Endothelial cell (in vitro differentiated cells): ENCODE measurements at regions not wholly inside any gene's neighbourhood (a gene's known extent, or its start where the extent isn't known, plus 50 kb on each side); places are given as distances from the start of the nearest gene placed in this dataset.

Experiments
- DNase-seq: peaks from one replicate; pipeline ENCODE4 v3.0.0; 2021; ENCODE audit warnings: low spot score
- H3K27ac Mint-ChIP-seq: one replicate; pipeline ENCODE4 v1.8.0; 2021; ENCODE audit warnings: mixed read lengths, inconsistent platforms; ENCODE audit not compliant: unreplicated experiment
- H3K27me3 Mint-ChIP-seq: one replicate; pipeline ENCODE4 v1.8.0; 2021; ENCODE audit warnings: mild to moderate bottlenecking, moderate library complexity, mixed read lengths, inconsistent platforms; ENCODE audit not compliant: unreplicated experiment
- H3K36me3 Mint-ChIP-seq: one replicate; pipeline ENCODE4 v1.8.0; 2021; ENCODE audit warnings: mild to moderate bottlenecking, low read depth, mixed read lengths, inconsistent platforms; ENCODE audit not compliant: unreplicated experiment
- H3K4me1 Mint-ChIP-seq: one replicate; pipeline ENCODE4 v1.8.0; 2021; ENCODE audit warnings: mild to moderate bottlenecking, mixed read lengths, inconsistent platforms; ENCODE audit not compliant: unreplicated experiment
- H3K4me3 Mint-ChIP-seq: one replicate; pipeline ENCODE4 v1.8.0; 2021; ENCODE audit warnings: mild to moderate bottlenecking, mixed read lengths, inconsistent platforms; ENCODE audit not compliant: unreplicated experiment
- H3K9me3 Mint-ChIP-seq: one replicate; pipeline ENCODE4 v1.8.0; 2021; ENCODE audit warnings: mixed read lengths, inconsistent platforms; ENCODE audit not compliant: unreplicated experiment
- CTCF ChIP-seq: fragments of 200-600 bp; sonication (generic); IDR thresholded peaks from one replicate; pipeline ENCODE4 v1.5.0; 2021; ENCODE audit warnings: antibody characterized with exemption; ENCODE audit not compliant: unreplicated experiment

GRCh38 chr12:58978717-58979116 is 58.4 kb upstream of the LRIG3 start:
- TF ChIP-seq CTCF = no peak
- no peaks in the 10 kb centered on the region for H3K9me3 Mint-ChIP-seq
- H3K36me3 Mint-ChIP-seq = no peaks in the 10 kb centered on the region
- no peak overlapping the region for H3K27ac Mint-ChIP-seq
- DNase-seq = no peak
- no peak overlapping the region for H3K4me3 Mint-ChIP-seq
- H3K4me1 Mint-ChIP-seq = no peaks in the 10 kb centered on the region
- H3K27me3 Mint-ChIP-seq = no peaks in the 10 kb centered on the region

- Mint-ChIP-seq H3K9me3 (no peaks in the 10 kb centered on the region), H3K27me3 (no peaks in the 10 kb centered on the region), H3K27ac (no peak overlapping the region), H3K4me1 (no peaks in the 10 kb centered on the region), H3K36me3 (no peaks in the 10 kb centered on the region), H3K4me3 (no peak overlapping the region)
- DNase-seq = no peak
- no peak for TF ChIP-seq CTCF
Measured at GRCh38 chr12:58977476-58977875, 57.2 kb upstream of the LRIG3 start.

- no peak overlapping the region for H3K4me3 Mint-ChIP-seq
- H3K4me1 Mint-ChIP-seq = no peaks in the 10 kb centered on the region
- no peak overlapping the region for H3K27ac Mint-ChIP-seq
Measured at GRCh38 chr12:58976146-58976545, 55.8 kb upstream of the LRIG3 start.

More at GRCh38 chr12:58976146-58976545, 55.8 kb upstream of the LRIG3 start:
- Mint-ChIP-seq H3K9me3 (no peaks in the 10 kb centered on the region), H3K27me3 (no peaks in the 10 kb centered on the region), H3K36me3 (no peaks in the 10 kb centered on the region)
- DNase-seq = no peak
- no peak for TF ChIP-seq CTCF
